ENCODE measurements at regions not wholly inside any gene's neighbourhood (a gene's known extent, or its start where the extent isn't known, plus 50 kb on each side); places are given as distances from the start of the nearest gene placed in this dataset.

GRCh38 chr6:168231393-168231957 is 88.1 kb downstream of the DACT2 start:
- TF ChIP-seq CTCF (IDR thresholded peaks at IDR 0.05) = no peak
- no peak for TF ChIP-seq POLR2A (IDR thresholded peaks at IDR 0.05)
- intact Hi-C loops (cut with DNase I) = no loop called here
- no peak for ATAC-seq
- no peak overlapping the region for H3K4me3 ChIP-seq
- no peak for DNase-seq
- H3K36me3 ChIP-seq = no peaks in the 10 kb centered on the region
- H3K4me1 ChIP-seq = no peaks in the 10 kb centered on the region
- H3K27ac ChIP-seq = no peak overlapping the region
- no peaks in the 10 kb centered on the region for H3K9me3 ChIP-seq
- no peaks in the 10 kb centered on the region for H3K27me3 ChIP-seq
- WGBS (ENCODE audit: insufficient coverage, low coverage, low lambda C conversion rate, missing lambda C conversion rate) = 60% methylated on average over 8 of the region's 8 CpGs

- 91% methylated on average over 8 of the region's 25 CpGs for WGBS (ENCODE audit: insufficient coverage, low coverage, low lambda C conversion rate, missing lambda C conversion rate)
- no peak for ATAC-seq
- intact Hi-C loops (cut with DNase I) = no loop called here
These were observed 90.2 kb downstream of the DACT2 start for GRCh38 chr6:168229368-168229752.

GRCh38 chr6:168228676-168229367 is 90.8 kb downstream of the DACT2 start:
- no peak for TF ChIP-seq POLR2A (IDR thresholded peaks at IDR 0.05)
- TF ChIP-seq CTCF (IDR thresholded peaks at IDR 0.05) = no peak
- Histone ChIP-seq H3K4me1 (no peaks in the 10 kb centered on the region), H3K36me3 (no peaks in the 10 kb centered on the region), H3K4me3 (no peak overlapping the region), H3K9me3 (no peaks in the 10 kb centered on the region), H3K27ac (no peak overlapping the region), H3K27me3 (no peaks in the 10 kb centered on the region)
- DNase-seq (no peak), ATAC-seq (no peak)
- WGBS (ENCODE audit: insufficient coverage, low coverage, low lambda C conversion rate, missing lambda C conversion rate) = 96% methylated on average over 14 of the region's 24 CpGs
- intact Hi-C loops (cut with DNase I) = no loop called here

More at GRCh38 chr6:168229368-168229752, 90.2 kb downstream of the DACT2 start:
- H3K36me3 ChIP-seq = no peaks in the 10 kb centered on the region
- no peaks in the 10 kb centered on the region for H3K4me1 ChIP-seq
- no peak overlapping the region for H3K4me3 ChIP-seq
- no peaks in the 10 kb centered on the region for H3K9me3 ChIP-seq
- H3K27ac ChIP-seq = no peak overlapping the region
- no peak for TF ChIP-seq POLR2A (IDR thresholded peaks at IDR 0.05)
- TF ChIP-seq CTCF (IDR thresholded peaks at IDR 0.05) = no peak
- DNase-seq = no peak
- H3K27me3 ChIP-seq = no peaks in the 10 kb centered on the region

- H3K4me3 ChIP-seq = no peak overlapping the region
- no peak overlapping the region for H3K27ac ChIP-seq
- TF ChIP-seq CTCF (IDR thresholded peaks at IDR 0.05) (no peak), POLR2A (IDR thresholded peaks at IDR 0.05) (no peak)
- no peaks in the 10 kb centered on the region for H3K9me3 ChIP-seq
- DNase-seq (no peak), ATAC-seq (no peak)
- H3K36me3 ChIP-seq = no peaks in the 10 kb centered on the region
- intact Hi-C loops (cut with DNase I) = no loop called here
- H3K27me3 ChIP-seq = no peaks in the 10 kb centered on the region
- no peaks in the 10 kb centered on the region for H3K4me1 ChIP-seq
- WGBS (ENCODE audit: insufficient coverage, low coverage, low lambda C conversion rate, missing lambda C conversion rate) = 75% methylated on average over 10 of the region's 15 CpGs
These were observed 91.7 kb downstream of the DACT2 start for GRCh38 chr6:168227840-168228239.

Data from right lobe of liver (tissue), 6 donors.